ENCODE measurements at regions not wholly inside any gene's neighbourhood (a gene's known extent, or its start where the extent isn't known, plus 50 kb on each side); places are given as distances from the start of the nearest gene placed in this dataset.

- TF ChIP-seq TOX (CRISPR knock-in tag; IDR thresholded peaks at IDR 0.05; ENCODE audit: borderline replicate concordance) = no peak
- no peak for TF ChIP-seq RARB (CRISPR knock-in tag; IDR thresholded peaks at IDR 0.05)
- no peak for TF ChIP-seq ZFP30 (CRISPR knock-in tag; IDR thresholded peaks at IDR 0.05)
- no peak for TF ChIP-seq TCF4 (CRISPR knock-in tag; IDR thresholded peaks at IDR 0.05; ENCODE audit: borderline replicate concordance)
- no peak for TF ChIP-seq ARNTL (CRISPR knock-in tag; IDR thresholded peaks at IDR 0.05; ENCODE audit: borderline replicate concordance, low read depth)
Observed at GRCh38 chr10:63703740-63704345, 182.6 kb downstream of the REEP3 start.
